ENCODE measurements at regions not wholly inside any gene's neighbourhood (a gene's known extent, or its start where the extent isn't known, plus 50 kb on each side); places are given as distances from the start of the nearest gene placed in this dataset.

- intact Hi-C loops (cut with micrococcal nuclease) = no loop called here
Measured at GRCh38 chr6:95242560-95242959, 334.8 kb upstream of the MANEA start.

- intact Hi-C loops (cut with micrococcal nuclease) = no loop called here
Measured at GRCh38 chr6:95243053-95243452, 334.3 kb upstream of the MANEA start.

DNA sequence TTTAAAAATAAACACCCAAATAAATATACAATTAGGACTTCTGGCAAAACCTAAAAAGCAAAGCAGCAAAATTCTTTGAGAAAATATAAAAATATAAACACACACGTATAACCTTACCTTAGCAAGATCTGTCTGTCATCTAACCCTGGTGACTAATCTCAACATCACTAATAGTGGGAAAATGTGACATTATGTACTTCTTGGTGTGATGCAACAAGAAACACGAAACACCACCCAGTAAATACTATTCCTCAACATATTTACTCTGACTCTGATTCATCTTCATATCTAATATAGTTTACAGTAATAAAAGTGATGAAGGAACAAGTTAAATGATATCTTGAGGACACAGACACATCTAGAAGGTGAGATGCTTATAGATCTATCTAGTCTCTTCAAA, 332.6 kb upstream of the MANEA start:
- intact Hi-C loops (cut with micrococcal nuclease) = no loop called here

- intact Hi-C loops (cut with micrococcal nuclease) = no loop called here
Measured at GRCh38 chr6:95248499-95248898, 328.8 kb upstream of the MANEA start.

DNA sequence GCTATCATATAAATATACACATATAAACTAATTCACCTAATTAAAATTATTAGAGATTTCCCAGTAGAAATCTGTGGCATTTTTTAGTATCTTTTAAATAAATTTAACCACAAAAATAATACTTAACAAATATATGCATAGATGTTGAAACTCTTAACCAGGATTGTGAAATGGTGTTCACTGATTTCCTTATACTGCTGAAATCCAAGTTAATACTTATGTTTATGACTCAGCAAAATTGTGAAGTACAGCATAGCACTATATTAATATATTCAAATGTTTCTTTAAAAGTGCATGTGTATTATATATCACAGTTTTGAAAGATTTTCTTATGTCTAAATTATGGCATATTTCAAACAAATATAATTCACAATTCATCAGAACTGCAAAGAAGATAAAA, 328.2 kb upstream of the MANEA start:
- intact Hi-C loops (cut with micrococcal nuclease) = no loop called here

DNA sequence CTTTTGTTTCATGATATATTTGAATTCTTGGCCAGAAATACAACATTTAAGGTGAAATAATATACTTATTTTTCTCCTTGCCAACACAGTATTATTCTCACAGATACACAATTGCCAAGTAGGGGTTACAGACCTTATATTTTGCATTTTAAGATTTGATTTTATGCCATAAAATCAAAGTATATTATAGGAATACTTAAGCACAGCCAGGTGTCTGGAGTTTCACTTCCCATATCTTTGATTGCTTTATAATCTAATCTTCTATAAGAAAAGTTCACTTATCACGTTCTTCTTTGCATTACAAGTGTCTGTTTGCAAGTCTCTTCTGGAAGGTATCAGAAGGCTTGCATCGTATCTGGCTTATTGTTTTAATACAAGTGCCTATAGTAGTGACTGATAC, 327.7 kb upstream of the MANEA start:
- intact Hi-C loops (cut with micrococcal nuclease) = no loop called here

DNA sequence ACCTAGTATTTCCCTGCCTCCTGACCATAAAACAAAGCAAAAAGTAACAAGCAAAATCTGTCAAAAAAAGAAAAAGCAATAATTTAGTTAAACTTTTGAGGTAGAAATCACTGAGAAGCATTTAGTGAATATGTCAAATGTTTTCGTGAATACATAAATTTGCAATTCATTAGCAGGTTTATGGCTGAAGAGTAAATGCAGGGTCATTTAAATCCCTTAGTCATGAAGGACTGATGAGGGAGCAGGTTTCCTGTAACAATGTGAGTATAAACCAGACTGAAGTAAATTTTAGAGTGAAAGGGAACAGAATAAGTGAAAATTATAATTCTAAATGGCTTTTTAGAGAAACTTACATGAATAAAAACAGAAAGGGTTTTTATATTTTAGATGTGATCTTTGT, 313.5 kb upstream of the MANEA start:
- intact Hi-C loops (cut with micrococcal nuclease) = no loop called here

- intact Hi-C loops (cut with micrococcal nuclease) = no loop called here
Measured at GRCh38 chr6:95266537-95267258, 310.6 kb upstream of the MANEA start.

- intact Hi-C loops (cut with micrococcal nuclease) = no loop called here
Measured at GRCh38 chr6:95274686-95275235, 302.6 kb upstream of the MANEA start.

DNA sequence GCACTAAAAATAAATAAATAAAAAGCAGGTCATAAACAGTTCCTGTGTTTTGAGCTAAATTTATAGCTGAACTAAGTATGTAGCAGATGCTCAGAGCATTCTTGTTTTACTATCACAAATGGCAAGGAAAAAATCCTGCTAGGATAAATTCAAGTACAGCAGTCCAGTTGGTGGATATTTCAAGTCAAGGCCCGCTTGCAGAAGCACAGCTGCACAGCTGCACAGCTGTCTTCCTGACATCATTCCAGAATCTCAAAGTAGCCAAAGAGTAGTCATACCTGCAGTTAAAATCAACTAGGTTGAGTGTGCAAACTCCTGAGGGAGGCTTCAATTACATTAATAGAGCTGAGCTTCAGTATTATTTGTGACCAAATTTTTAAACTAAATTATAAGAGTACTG, 297.7 kb upstream of the MANEA start:
- intact Hi-C loops (cut with micrococcal nuclease) = no loop called here

DNA sequence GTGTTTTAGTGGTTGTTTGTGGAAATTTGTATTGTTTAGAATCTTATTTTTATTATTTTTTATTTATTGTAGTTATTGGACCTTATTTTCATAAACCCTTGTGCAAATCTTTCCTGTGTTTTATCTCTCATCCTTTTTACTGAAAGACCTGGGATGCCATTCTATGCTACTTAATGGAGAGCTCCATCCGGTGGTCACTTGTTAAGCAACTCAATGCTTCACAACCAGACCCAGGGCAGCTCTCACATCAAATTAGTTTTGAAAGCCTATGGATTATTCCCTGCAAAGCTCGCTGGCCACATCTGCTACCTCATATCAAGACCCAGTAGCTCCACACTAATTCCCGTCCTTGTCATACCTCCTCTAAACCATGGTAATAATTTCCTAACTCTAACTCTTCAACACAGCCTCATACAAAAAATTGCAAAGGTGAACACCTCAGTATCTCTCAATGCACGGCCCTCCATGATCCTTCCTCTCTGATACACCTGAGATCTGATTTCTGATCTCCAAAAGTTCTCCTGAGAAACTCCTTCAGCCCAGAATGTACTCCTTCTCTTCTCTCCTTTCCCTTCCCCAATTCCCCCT, 296.6 kb upstream of the MANEA start:
- intact Hi-C loops (cut with micrococcal nuclease) = no loop called here

DNA sequence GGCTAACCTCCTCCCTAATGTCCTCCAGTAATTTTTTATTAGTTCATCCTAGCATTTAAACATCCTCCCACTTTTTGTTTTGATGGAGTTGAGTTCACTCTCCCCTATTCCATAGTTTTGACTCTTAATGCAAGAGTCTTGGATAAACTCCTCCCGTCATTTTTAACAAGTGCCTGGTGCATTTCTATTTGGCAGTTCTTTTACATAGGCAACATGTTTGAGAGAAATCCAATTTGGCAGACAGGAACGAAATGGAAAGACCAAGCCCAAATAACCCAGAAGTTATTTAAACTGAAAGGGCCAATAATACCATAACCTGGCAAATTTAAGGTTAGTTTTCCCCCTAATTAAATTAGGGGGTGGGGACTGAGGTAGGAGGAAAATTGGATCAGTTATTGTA, 291.5 kb upstream of the MANEA start:
- intact Hi-C loops (cut with micrococcal nuclease) = no loop called here

DNA sequence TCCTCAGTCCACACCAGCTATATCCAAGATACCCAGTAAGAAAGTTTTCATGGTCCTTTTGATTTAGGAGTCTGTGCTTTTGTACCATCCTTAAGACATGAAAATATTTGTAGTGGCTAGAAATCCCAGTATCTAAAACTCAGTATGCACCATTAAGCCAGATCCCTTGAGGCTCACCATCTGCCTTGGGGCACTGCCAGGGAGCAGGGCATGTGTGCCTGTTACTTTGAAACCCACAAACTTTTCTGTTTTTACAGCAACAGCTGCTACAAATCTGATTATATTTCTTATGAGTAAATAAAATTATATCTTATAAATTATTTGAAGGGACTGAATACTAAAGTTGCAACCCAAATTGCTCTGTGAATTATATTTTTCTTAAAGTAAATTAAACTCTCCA, 290.5 kb upstream of the MANEA start:
- intact Hi-C loops (cut with micrococcal nuclease) = no loop called here

- intact Hi-C loops (cut with micrococcal nuclease) = no loop called here
Measured at GRCh38 chr6:95288251-95288650, 289.1 kb upstream of the MANEA start.

DNA sequence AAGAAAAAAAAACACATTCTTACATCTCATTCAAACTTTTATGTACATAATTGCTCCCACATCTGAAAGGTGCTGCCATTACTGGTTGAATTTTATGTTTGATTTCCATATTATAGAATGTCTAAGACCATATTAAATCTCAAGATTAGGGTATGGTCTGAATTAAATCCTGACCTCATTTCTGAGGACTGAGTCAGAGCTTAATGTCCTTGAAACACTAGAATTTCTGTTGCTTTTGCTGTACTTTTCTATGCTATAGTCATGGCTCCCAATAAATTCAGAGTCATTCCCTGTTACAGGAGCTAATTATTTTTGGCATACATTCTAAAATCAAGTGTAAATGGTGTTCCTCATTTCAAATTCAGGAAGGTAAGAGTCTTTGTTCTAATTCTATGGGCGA, 285.3 kb upstream of the MANEA start:
- intact Hi-C loops (cut with micrococcal nuclease) = no loop called here

DNA sequence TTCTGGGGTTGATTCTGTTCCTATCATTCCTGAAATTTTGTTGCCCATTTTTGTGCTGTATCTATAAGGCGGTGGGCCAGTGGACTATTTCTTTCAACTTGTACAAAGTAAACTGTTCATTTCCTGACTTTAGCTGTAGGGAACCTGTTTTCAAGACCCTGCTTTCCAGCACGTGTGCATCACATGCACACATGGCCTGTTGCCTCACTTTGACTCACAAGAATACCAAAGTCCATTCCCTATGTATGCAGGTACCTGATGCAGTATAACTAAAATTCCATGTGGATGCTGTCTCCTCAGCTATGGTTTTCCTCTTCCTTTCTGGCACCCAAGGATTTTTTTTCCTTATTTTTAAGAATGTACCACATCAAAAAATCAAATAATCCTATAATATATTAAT, 284.1 kb upstream of the MANEA start:
- intact Hi-C loops (cut with micrococcal nuclease) = no loop called here

- intact Hi-C loops (cut with micrococcal nuclease) = no loop called here
Measured at GRCh38 chr6:95294043-95294442, 283.3 kb upstream of the MANEA start.

DNA sequence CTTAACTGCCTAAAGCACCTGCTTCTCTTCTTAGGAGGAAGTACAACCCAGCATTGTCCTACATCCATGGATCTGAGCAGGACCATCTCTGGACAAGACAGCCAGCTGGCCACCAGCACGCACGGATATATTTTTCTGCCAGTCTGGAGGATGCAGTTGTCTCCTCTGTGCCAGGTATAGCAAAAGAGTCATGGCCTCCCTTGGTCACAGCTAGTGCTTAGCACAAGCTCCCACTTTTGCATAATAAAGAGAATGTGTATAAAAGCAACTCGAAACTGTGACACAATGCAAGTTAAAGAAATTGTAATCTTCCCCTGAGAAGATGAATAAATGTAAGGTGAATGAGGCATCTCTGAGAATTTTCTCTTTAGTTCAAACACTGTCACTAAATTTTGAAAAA, 267.8 kb upstream of the MANEA start:
- intact Hi-C loops (cut with micrococcal nuclease) = no loop called here

DNA sequence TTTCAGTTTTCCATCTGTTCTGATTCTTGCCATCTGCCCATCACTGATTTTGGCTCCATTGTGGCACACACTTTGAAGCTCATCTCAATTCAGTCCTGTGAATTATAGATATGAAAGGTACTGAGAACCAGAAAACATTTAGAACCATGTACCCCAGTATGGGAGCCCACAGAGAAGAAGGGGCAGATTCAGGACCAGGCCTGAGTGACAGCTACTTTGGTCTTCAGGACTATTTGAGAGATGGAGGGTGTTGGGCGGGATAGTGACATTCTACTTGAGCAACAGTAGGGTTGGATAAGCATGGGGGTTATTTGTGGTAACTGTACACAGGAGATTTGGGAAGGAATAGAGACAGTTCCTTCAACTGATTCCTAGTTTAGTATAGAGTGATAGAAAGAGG, 259.2 kb upstream of the MANEA start:
- intact Hi-C loops (cut with micrococcal nuclease) = no loop called here

GRCh38 chr6:95321126-95321525, 256.2 kb upstream of the MANEA start:
- intact Hi-C loops (cut with micrococcal nuclease) = no loop called here

DNA sequence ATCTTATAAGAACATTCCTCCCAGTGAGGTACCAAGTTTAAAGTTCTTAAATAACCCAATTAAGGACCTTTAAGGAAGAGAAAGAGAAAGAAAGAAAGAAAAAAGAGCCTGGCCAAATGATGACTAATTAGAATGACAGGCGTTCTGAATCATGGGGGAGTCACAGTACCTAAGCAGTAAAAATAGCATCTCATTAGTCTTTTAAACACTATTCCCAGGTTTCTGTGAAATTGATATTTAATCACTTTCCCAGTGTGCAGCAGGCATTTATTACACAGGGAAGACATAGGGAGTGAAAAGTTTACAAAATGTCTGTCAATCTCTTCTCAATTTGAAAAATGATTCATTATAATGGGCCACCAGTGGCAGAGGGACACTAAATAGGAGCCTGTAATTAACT, 251.4 kb upstream of the MANEA start:
- intact Hi-C loops (cut with micrococcal nuclease) = no loop called here

GRCh38 chr6:95328231-95328630, 249.1 kb upstream of the MANEA start:
- intact Hi-C loops (cut with micrococcal nuclease) = no loop called here
